GM18505 (cell line): ENCODE measurements at regions not wholly inside any gene's neighbourhood (a gene's known extent, or its start where the extent isn't known, plus 50 kb on each side); places are given as distances from the start of the nearest gene placed in this dataset.

Source experiments
- ATAC-seq: cut with Tn5 transposase; IDR thresholded peaks from one replicate; pipeline ENCODE4 v1.9.1; 2021; ENCODE audit not compliant: unreplicated experiment
- POLR2A ChIP-seq: IDR thresholded peaks from 4 replicates; pipeline ENCODE4 v1.6.1; 2011; ENCODE audit warnings: borderline replicate concordance; ENCODE audit not compliant: insufficient read depth, insufficient read length; ENCODE audit errors: extremely low read depth

DNA sequence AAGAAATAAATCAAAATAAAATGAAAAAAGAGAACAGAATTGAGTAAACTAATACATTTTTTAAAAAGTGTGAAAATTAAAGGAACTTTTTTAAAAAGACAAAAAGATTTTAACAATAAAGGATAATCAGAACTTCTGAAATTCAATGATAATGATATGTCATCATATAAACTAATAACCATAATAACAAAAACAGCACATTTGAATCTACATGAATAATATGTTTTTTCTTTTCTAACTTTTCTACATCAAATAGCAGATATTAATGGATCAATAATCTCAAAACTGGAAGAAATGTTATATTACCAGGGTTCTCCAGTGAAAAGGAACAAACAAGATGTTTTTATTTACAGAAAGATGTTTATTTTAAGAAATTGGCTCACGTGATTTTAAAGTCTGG is 903.3 kb upstream of the MIR17HG start:
- ATAC-seq = no peak

DNA sequence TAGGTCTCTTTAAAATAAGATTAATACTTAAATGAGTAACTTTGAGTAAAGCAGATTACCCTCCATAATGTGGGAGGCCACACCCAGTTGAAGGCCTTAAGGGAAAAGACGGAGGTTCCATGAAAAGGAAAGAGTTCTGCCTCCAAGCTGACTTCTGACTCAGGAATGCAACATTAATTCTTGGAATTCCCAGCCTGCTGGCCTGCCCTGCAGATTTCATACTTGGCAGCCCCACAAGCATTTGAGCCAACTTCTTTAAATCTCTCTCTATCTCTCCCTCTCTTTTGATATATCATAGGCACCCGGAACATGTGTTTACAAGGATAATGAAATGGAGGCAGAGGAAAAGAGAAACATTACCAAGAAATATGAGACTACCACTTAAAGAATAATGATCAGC is 902.3 kb upstream of the MIR17HG start:
- no peak for TF ChIP-seq POLR2A
- ATAC-seq = no peak

More for the DNA sequence above, 903.3 kb upstream of the MIR17HG start:
- TF ChIP-seq POLR2A = no peak

GRCh38 chr13:90447034-90447733 is 900.3 kb upstream of the MIR17HG start:
- no peak for ATAC-seq
- no peak for TF ChIP-seq POLR2A

GRCh38 chr13:90447734-90448101 is 899.8 kb upstream of the MIR17HG start:
- ATAC-seq = no peak
- no peak for TF ChIP-seq POLR2A

- ATAC-seq = no peak
- no peak for TF ChIP-seq POLR2A
Measured at GRCh38 chr13:90448466-90449037, 898.9 kb upstream of the MIR17HG start.

GRCh38 chr13:90453342-90453741 is 894.1 kb upstream of the MIR17HG start:
- ATAC-seq = no peak
- TF ChIP-seq POLR2A = no peak

DNA sequence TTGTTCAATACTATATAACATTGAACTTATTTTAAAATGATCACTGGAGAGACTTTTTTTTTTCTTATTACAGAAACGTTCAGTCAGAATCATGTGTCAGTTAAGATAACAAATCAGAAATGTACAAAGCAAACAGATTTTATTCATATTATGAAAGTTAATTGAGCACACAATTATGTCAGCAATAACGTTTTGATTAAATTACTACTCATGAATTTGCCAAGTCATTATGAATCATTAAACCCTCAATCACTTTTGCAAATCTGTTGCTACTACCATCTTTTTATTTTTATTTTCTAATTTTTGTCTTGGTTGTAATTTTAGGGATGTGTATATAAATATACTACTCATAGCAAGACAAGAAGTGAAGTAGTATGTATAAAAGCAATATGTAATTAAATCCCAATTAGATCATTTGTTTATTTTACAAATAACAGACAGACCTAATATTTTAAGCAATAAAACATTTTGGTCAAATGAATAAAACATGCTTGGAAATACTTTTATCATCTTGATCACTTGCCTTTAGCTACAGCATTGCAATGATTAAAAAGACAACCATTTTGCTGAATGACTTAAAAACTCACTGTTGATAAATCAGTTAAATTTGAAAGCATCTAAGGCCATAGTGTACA is 893.4 kb upstream of the MIR17HG start:
- ATAC-seq = no peak

GRCh38 chr13:90455067-90455466 is 892.4 kb upstream of the MIR17HG start:
- no peak for ATAC-seq
- TF ChIP-seq POLR2A = no peak

More for the DNA sequence above, 893.4 kb upstream of the MIR17HG start:
- TF ChIP-seq POLR2A = no peak

GRCh38 chr13:90455823-90456222 is 891.7 kb upstream of the MIR17HG start:
- no peak for ATAC-seq
- TF ChIP-seq POLR2A = no peak

DNA sequence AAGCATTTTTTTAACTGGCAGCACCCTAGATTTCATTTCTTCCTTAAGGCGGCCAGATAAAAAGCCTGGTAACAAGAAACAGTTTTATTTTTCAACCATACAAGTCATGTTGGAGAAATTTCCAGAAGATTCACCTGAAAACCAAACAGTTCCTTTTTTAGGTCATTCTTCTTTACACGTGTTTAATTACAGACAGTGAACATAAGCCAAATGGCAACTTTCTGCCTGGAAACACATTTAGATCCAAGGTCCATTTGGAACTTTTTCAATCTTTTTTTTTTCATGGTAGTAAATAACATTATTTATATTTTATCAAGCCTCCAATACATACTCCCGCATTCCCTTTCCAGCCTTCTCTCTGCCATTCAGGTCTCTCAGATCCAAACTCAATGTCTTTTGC is 886.1 kb upstream of the MIR17HG start:
- TF ChIP-seq POLR2A = no peak
- no peak for ATAC-seq

DNA sequence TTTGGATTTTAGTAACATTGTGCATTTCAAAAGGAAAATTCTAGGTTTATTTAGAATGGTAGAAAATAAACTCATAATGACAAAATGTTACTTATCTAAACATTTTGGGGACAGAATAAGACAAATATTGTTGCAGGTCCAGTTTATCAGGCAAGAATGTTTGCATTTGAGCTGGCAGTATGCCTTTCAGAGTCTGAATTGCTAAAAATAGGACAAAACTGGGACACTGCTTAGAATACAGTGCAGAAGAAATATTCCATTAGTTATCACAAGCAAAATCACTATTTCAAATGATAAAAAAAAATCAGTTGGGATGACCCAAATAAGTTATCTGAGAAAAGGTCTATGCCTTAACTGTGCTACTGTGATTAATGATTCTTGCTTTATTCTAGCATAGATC is 870.3 kb upstream of the MIR17HG start:
- ATAC-seq = no peak
- no peak for TF ChIP-seq POLR2A

DNA sequence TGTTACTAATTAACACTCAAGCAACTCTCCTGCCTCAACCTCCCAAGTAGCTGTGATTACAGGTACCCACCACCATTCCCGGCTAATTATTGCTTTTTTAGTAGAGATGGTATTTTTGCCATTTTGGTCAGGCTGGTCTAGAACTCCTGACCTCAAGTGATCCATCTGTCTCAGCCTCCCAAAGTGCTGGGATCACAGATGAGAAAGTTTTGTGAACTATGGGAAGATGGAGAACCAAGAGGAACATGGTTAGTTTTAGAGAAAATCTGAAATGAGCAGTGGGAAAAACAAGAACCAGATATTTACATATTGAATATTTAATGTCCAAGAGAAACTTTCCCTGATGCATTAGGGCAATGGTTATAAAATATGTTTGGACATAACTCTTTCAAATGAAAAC is 863.6 kb upstream of the MIR17HG start:
- no peak for TF ChIP-seq POLR2A
- ATAC-seq = no peak

DNA sequence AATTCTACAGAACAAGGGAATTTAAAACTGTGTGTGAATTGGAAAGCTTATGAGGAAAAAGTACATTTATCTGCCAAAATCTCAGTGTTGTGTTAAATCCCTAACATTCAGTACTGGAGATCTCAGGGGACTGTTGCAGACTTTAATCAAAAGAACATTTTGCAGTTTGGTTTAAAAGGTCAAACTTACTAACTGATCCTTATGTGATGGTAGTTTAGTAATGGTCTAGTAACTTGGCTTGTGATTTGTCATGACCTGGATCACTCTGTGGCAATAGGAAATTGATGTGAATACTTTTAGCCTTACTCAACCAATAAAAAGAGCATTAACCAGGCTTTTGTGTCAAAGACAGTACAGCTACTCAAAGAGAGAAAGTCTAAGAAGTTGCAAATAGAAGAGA is 862.1 kb upstream of the MIR17HG start:
- ATAC-seq = no peak
- TF ChIP-seq POLR2A = no peak

DNA sequence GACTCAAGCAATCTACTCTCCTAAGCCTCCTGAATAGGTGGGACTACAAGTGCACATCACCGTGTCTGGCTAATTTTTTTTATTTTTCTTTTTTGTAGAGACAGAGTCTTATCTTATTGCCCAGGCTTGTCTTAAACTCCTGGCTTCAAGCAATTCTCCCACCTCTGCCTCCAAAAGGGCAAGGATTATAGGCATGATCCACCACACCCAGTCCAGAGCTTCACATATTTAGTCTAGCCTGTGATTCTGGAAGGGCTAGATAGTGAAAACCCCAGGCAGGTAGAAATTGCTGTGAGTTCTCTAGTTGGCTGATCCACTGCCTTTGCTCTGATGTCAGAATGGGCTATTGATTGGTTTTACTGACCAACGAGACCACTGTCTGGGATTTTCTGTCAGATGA is 854.6 kb upstream of the MIR17HG start:
- TF ChIP-seq POLR2A = no peak
- no peak for ATAC-seq
